Ovary (tissue), 7 donors: ENCODE measurements at regions not wholly inside any gene's neighbourhood (a gene's known extent, or its start where the extent isn't known, plus 50 kb on each side); places are given as distances from the start of the nearest gene placed in this dataset.

Experiments used
- DNase-seq, 5 donors: peaks; one replicate each; pipeline ENCODE4 v3.0.0-alpha.2; 2019 to 2020
- H3K27ac ChIP-seq, 2 donors: fragments of 200-600 bp; one replicate each; pipeline versions ENCODE4 v1.5.1 to v1.8.0; 2019 to 2022
- H3K27me3 ChIP-seq: fragments of 200-600 bp; one replicate; pipeline ENCODE4 v1.8.0; 2022
- H3K36me3 ChIP-seq: fragments of 200-600 bp; sonication (generic); one replicate; pipeline ENCODE4 v1.5.1; 2019
- H3K4me1 ChIP-seq: one replicate; pipeline ENCODE4 v1.8.1; 2013; ENCODE audit warnings: mild to moderate bottlenecking, moderate library complexity; ENCODE audit not compliant: insufficient read depth
- H3K4me3 ChIP-seq: fragments of 200-600 bp; sonication (generic); one replicate; pipeline ENCODE4 v1.5.1; 2017
- H3K9me3 ChIP-seq, 2 donors: fragments of 200-600 bp in 1 of 2; sonication (generic) in 1 of 2; one replicate each; pipeline versions ENCODE4 v1.5.1 to v1.8.1; 2013 to 2019; ENCODE audit warnings: mild to moderate bottlenecking in 1 of 2, moderate library complexity in 1 of 2
- EP300 ChIP-seq: sonication (generic); formaldehyde crosslinking; IDR thresholded peaks from one replicate; pipeline ENCODE4 v1.6.1; 2017; ENCODE audit warnings: antibody characterized with exemption
- POLR2A ChIP-seq: fragments of 450-650 bp; IDR thresholded peaks from one replicate; pipeline ENCODE4 v1.6.1; 2017; ENCODE audit warnings: antibody characterized with exemption, mild to moderate bottlenecking, moderate library complexity
- WGBS, 3 donors: extraction: QIAGEN DNeasy Blood & Tissue Kit in 1 of 3; methylation state at CpG; one replicate each; pipeline versions ENCODE4 v1.1.5 to v1.1.7; 2013 to 2017; 5-methylcytosine and 5-hydroxymethylcytosine counted together
- intact Hi-C, 4 donors: fragments of 100-400 bp; cut with DNase I; formaldehyde crosslinking; loops; one replicate each; pipeline versions ENCODE4 v1.11.0 to v1.15.1; 2022 to 2023
- TF ChIP-seq, protein P1 (sequence below), 3 donors: fragments of 450-650 bp in 2 of 3; fragments of 200-600 bp in 1 of 3; IDR thresholded peaks; one replicate each; pipeline versions ENCODE4 v1.5.1 to v1.8.0; 2016 to 2022; ENCODE audit warnings: antibody characterized with exemption in 3 of 3, mild to moderate bottlenecking in 1 of 3
- donor health status: DM: no; HTN: no; CAD: no; lungs with moderate emphysema.
- donor health status: DM: no; HTN: no; CAD: no.
- donor health status: Bipolar disorder and iron deficiency.
- donor health status: DM: no; HTN: no; CAD: no.
- donor health status: DM: yes; HTN: yes; CAD: no.

DNA sequence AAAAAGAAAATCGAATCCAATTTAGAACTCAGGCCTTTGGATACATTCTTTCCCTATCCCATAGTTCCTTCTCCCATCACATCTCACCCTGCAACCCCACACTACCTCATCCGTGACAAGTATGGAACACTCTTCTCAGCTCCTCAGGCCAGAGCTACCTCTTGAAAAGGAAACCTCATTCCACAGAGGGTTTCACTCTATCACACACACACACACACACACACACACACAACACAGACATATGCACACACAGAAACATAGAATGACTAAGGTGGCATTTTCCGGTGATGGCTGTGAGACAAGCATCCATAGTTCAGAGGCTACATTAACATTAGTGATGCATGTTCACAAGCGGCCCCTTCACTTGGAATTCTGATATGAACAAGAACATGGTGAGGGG lies 122.0 kb upstream of the HES1 start:
- H3K36me3 ChIP-seq = no peaks in the 10 kb centered on the region
- 94 to 98% (median 95%) methylated on average over 4 of the region's 4 CpGs for WGBS, 3 donors
- intact Hi-C loops = no loop called here
- TF ChIP-seq EP300 = no peak
- TF ChIP-seq, protein P1, sequence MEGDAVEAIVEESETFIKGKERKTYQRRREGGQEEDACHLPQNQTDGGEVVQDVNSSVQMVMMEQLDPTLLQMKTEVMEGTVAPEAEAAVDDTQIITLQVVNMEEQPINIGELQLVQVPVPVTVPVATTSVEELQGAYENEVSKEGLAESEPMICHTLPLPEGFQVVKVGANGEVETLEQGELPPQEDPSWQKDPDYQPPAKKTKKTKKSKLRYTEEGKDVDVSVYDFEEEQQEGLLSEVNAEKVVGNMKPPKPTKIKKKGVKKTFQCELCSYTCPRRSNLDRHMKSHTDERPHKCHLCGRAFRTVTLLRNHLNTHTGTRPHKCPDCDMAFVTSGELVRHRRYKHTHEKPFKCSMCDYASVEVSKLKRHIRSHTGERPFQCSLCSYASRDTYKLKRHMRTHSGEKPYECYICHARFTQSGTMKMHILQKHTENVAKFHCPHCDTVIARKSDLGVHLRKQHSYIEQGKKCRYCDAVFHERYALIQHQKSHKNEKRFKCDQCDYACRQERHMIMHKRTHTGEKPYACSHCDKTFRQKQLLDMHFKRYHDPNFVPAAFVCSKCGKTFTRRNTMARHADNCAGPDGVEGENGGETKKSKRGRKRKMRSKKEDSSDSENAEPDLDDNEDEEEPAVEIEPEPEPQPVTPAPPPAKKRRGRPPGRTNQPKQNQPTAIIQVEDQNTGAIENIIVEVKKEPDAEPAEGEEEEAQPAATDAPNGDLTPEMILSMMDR (IDR thresholded peaks at IDR 0.05) = no peak
- no peak for TF ChIP-seq POLR2A
- no peaks in the 10 kb centered on the region for H3K9me3 ChIP-seq
- no peaks in the 10 kb centered on the region for H3K27me3 ChIP-seq
- H3K4me1 ChIP-seq = no peaks in the 10 kb centered on the region
- no peak for DNase-seq
- H3K27ac ChIP-seq = no peak overlapping the region
- no peak overlapping the region for H3K4me3 ChIP-seq

DNA sequence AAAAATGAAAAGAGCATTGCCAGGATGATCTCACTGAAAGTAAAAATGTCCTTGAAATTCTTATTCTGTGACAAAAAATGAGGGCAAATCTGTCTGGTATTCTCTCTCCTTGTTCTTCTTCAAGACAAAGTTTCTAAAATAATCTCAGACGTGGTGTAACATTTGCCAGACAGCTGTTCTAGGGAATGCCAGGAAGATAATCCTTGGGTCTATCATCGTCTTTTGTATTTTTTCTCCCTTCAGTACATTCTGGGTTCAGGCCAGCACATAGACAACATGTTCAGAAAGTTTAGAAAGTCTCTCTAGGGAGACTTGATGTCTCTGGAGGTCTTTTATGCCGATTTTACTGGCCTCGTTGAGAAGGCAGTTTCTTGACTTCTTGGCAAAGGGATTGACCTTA lies 121.2 kb upstream of the HES1 start:
- no peaks in the 10 kb centered on the region for H3K4me1 ChIP-seq
- no peaks in the 10 kb centered on the region for H3K27me3 ChIP-seq
- H3K27ac ChIP-seq = no peak overlapping the region
- 38 to 53% (median 39%) methylated on average over 4 of the region's 4 CpGs for WGBS, 3 donors
- DNase-seq = no peak
- no peak overlapping the region for H3K4me3 ChIP-seq
- TF ChIP-seq EP300 (no peak), POLR2A (no peak)
- TF ChIP-seq, protein P1 (IDR thresholded peaks at IDR 0.05) = no peak
- H3K36me3 ChIP-seq = no peaks in the 10 kb centered on the region
- intact Hi-C loops = no loop called here
- H3K9me3 ChIP-seq = no peaks in the 10 kb centered on the region

DNA sequence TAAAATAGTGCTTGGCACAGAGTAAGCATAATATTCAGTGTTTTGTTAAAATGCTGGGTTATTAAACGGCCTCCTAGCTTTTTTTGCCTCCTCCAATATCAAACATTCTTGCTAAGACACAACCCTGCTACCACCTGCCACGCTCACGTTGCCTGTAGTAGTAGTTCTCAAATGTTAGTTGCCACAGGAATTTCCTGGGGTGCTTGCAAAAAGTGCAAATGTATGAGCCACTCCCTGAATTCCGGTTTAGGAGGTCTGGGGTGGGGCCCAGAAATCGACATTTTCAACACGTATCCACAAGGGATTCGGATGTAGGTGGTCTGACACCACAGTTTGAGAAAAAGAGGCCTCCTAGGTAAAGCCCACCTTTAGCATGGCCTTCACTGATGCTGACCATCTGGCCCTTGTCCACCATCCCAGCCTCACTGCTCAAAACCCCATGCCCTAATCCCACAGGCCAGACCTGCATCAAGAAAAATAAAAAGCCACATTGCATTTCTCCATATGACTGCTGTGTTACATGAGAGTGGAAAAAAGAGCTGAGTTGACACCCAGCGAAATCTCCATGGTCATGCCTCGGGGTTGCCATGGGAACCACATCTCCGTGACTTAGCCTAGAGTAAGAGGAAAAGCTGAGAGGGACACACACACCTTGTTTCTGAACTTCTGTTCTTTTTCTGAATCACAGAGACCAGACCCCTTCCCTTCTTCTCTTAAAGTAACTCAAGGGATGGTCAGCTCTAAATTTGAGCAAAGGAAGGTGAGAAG lies 116.4 kb upstream of the HES1 start:
- H3K27ac ChIP-seq = no peak overlapping the region
- no peaks in the 10 kb centered on the region for H3K9me3 ChIP-seq
- intact Hi-C loops = no loop called here
- H3K4me1 ChIP-seq = peaks cover 2% of the 10 kb centered on the region
- H3K4me3 ChIP-seq = no peak overlapping the region
- no peak for DNase-seq
- no peaks in the 10 kb centered on the region for H3K36me3 ChIP-seq
- TF ChIP-seq, protein P1 (IDR thresholded peaks at IDR 0.05) = no peak
- TF ChIP-seq EP300 (no peak), POLR2A (no peak)
- 89 to 94% (median 91%) methylated on average over 10 of the region's 10 CpGs for WGBS, 3 donors
- H3K27me3 ChIP-seq = no peaks in the 10 kb centered on the region

DNA sequence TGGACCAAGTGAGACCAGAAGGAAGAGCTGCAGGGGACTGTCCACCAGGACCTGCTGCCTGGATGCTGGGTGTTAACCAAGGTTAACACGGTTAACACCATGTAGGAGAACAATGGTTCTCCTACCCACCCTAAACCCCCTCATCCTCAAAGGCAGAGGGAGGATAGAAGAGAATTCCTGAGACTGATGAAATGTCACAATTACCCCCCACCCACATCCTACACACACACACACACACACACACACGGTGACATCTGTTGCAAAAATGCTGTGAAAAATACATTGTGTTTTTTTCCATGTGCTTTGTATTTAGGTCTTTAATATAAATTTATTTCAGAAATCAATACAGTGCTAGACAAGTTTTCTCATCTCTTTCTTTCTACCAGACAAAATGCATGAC lies 113.9 kb upstream of the HES1 start:
- intact Hi-C loops = no loop called here
- Histone ChIP-seq H3K27me3 (no peaks in the 10 kb centered on the region), H3K36me3 (no peaks in the 10 kb centered on the region), H3K9me3 (no peaks in the 10 kb centered on the region), H3K4me3 (no peak overlapping the region), H3K4me1 (peaks cover 2% of the 10 kb centered on the region), H3K27ac (no peak overlapping the region)
- DNase-seq = no peak
- WGBS, 3 donors = 91 to 93% (median 92%) methylated on average over 2 of the region's 2 CpGs
- no peak for TF ChIP-seq POLR2A
- TF ChIP-seq, protein P1 (IDR thresholded peaks at IDR 0.05) = no peak
- TF ChIP-seq EP300 = no peak
